ENCODE measurements at regions not wholly inside any gene's neighbourhood (a gene's known extent, or its start where the extent isn't known, plus 50 kb on each side); places are given as distances from the start of the nearest gene placed in this dataset.

DNA sequence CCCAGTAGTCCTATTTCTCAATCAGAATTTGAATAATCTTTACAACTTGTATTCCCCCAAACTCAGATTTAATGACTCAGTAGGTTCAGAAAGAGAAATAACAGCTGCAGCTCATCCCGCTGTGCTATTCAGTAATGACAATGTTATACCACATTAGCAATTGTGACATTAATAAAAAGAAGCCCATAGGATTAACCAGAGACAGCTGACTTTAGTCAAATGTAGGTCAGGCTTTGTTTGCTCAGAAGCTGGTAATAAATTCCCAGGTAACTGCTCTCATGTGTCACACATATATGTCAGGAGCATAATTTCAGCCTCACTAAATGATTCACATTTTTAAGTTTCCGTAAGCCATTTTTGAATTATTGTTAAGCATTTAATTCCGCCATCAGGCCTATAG, 222.0 kb upstream of the UBE2E2 start:
- ChIA-PET CTCF (no interaction called here), POLR2A (ENCODE audit: low non-redundant PET) (no interaction called here)
- no peaks in the 10 kb centered on the region for H3K4me1 ChIP-seq (ENCODE audit: insufficient read depth, low read length, poor library complexity, severe bottlenecking)
- intact Hi-C loops (cut with micrococcal nuclease; ENCODE audit: unreplicated experiment), result no loop called here
- no peaks in the 10 kb centered on the region for H3K36me3 ChIP-seq (ENCODE audit: insufficient read depth, low read length, poor library complexity, severe bottlenecking)
- H3K27me3 ChIP-seq (replicated peaks; ENCODE audit: insufficient read depth, low read depth, low read length, poor library complexity), result no peaks in the 10 kb centered on the region
- H3K27ac ChIP-seq (ENCODE audit: low read depth, low read length, poor library complexity, severe bottlenecking), result no peak overlapping the region
- no peaks in the 10 kb centered on the region for H3K9me3 ChIP-seq (ENCODE audit: low read depth, low read length, poor library complexity, severe bottlenecking)
- BruUV-seq (replicated peaks), result no TSS peak
- TF ChIP-seq EZH2 (IDR thresholded peaks at IDR 0.05; ENCODE audit: borderline replicate concordance, low read depth, low read length, poor library complexity, severe bottlenecking), result no peak
- TF ChIP-seq, protein P1, sequence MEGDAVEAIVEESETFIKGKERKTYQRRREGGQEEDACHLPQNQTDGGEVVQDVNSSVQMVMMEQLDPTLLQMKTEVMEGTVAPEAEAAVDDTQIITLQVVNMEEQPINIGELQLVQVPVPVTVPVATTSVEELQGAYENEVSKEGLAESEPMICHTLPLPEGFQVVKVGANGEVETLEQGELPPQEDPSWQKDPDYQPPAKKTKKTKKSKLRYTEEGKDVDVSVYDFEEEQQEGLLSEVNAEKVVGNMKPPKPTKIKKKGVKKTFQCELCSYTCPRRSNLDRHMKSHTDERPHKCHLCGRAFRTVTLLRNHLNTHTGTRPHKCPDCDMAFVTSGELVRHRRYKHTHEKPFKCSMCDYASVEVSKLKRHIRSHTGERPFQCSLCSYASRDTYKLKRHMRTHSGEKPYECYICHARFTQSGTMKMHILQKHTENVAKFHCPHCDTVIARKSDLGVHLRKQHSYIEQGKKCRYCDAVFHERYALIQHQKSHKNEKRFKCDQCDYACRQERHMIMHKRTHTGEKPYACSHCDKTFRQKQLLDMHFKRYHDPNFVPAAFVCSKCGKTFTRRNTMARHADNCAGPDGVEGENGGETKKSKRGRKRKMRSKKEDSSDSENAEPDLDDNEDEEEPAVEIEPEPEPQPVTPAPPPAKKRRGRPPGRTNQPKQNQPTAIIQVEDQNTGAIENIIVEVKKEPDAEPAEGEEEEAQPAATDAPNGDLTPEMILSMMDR (conservative IDR thresholded peaks at IDR 0.05; ENCODE audit: low read depth, low read length), result no peak
- DNase-seq (ENCODE audit: low spot score), result no peak
- no peak overlapping the region for H3K4me3 ChIP-seq (ENCODE audit: low read depth, low read length, poor library complexity, severe bottlenecking)

DNA sequence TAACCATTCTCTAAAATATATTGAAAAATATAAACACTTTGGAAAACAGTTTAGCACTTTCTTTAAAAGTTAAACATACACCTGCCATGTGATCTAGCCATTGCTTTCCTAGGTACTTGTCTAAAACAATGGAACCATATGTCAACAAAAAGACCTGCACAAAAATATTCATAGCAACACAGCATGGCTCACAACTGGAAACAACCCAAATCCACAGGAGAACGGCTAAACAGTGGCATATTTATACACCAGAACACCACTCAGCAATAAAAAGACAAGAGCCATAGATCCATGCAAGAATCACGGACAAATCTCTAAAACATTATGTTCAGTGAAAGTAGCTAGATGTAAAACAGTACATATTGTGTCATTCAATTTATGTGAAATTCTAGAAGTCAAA, 221.3 kb upstream of the UBE2E2 start:
- intact Hi-C loops (cut with micrococcal nuclease; ENCODE audit: unreplicated experiment), result no loop called here
- no peaks in the 10 kb centered on the region for H3K36me3 ChIP-seq (ENCODE audit: insufficient read depth, low read length, poor library complexity, severe bottlenecking)
- H3K4me1 ChIP-seq (ENCODE audit: insufficient read depth, low read length, poor library complexity, severe bottlenecking), result no peaks in the 10 kb centered on the region
- DNase-seq (ENCODE audit: low spot score), result no peak
- CTCF ChIA-PET, result no interaction called here
- POLR2A ChIA-PET (ENCODE audit: low non-redundant PET), result no interaction called here
- H3K9me3 ChIP-seq (ENCODE audit: low read depth, low read length, poor library complexity, severe bottlenecking), result no peaks in the 10 kb centered on the region
- H3K27ac ChIP-seq (ENCODE audit: low read depth, low read length, poor library complexity, severe bottlenecking), result no peak overlapping the region
- no peak overlapping the region for H3K4me3 ChIP-seq (ENCODE audit: low read depth, low read length, poor library complexity, severe bottlenecking)
- H3K27me3 ChIP-seq (replicated peaks; ENCODE audit: insufficient read depth, low read depth, low read length, poor library complexity), result no peaks in the 10 kb centered on the region
- BruUV-seq (replicated peaks), result no TSS peak
- TF ChIP-seq, protein P1 (conservative IDR thresholded peaks at IDR 0.05; ENCODE audit: low read depth, low read length), result no peak
- TF ChIP-seq EZH2 (IDR thresholded peaks at IDR 0.05; ENCODE audit: borderline replicate concordance, low read depth, low read length, poor library complexity, severe bottlenecking), result no peak

DNA sequence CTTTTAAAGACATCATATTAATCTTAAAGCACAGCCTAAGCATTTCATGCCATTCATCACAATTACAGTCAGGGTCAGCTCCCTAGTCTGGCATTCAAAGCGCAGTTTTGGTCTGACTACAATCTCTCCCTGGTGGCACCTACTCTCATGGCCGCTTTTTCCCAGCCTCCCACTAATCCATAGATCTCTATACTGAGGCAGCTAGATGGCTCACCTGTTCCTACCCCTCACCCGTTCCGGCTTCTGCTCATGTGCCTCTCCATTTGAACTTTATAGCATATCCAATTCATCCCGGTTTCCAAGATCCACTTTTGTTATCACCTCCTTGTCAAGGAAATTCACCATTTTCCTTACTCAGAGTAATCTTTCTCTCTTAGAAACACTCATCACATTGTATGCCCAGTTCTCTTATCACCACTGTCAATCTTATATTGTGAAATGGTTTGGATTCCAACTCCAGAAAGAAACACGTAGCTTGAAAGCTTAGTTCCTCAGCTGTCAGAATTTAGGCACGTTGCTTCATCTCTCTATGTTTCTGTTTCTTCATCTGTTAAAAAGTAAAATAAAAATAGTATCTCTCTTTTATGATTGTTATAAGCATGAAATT, 220.0 kb upstream of the UBE2E2 start:
- Histone ChIP-seq H3K36me3 (ENCODE audit: insufficient read depth, low read length, poor library complexity, severe bottlenecking) (no peaks in the 10 kb centered on the region), H3K9me3 (ENCODE audit: low read depth, low read length, poor library complexity, severe bottlenecking) (no peaks in the 10 kb centered on the region), H3K4me3 (ENCODE audit: low read depth, low read length, poor library complexity, severe bottlenecking) (no peak overlapping the region), H3K4me1 (ENCODE audit: insufficient read depth, low read length, poor library complexity, severe bottlenecking) (no peaks in the 10 kb centered on the region), H3K27me3 (replicated peaks; ENCODE audit: insufficient read depth, low read depth, low read length, poor library complexity) (no peaks in the 10 kb centered on the region), H3K27ac (ENCODE audit: low read depth, low read length, poor library complexity, severe bottlenecking) (no peak overlapping the region)
- POLR2A ChIA-PET (ENCODE audit: low non-redundant PET), result no interaction called here
- no TSS peak for BruUV-seq (replicated peaks)
- intact Hi-C loops (cut with micrococcal nuclease; ENCODE audit: unreplicated experiment), result no loop called here
- TF ChIP-seq, protein P1 (conservative IDR thresholded peaks at IDR 0.05; ENCODE audit: low read depth, low read length), result no peak
- TF ChIP-seq EZH2 (IDR thresholded peaks at IDR 0.05; ENCODE audit: borderline replicate concordance, low read depth, low read length, poor library complexity, severe bottlenecking), result no peak
- no peak for DNase-seq (ENCODE audit: low spot score)
- CTCF ChIA-PET, result no interaction called here
